Kasumi-1 (cell line): ENCODE measurements at regions not wholly inside any gene's neighbourhood (a gene's known extent, or its start where the extent isn't known, plus 50 kb on each side); places are given as distances from the start of the nearest gene placed in this dataset.

Source experiments
- DNase-seq, 2 experiments: peaks; one replicate each; lab custom pipeline; 2025; lab: John Stamatoyannopoulos, UW

- no peak for DNase-seq
Measured at GRCh38 chr7:17130281-17131059, 168.0 kb upstream of the AHR start.

GRCh38 chr7:17131060-17131345 is 167.4 kb upstream of the AHR start:
- DNase-seq: no peak

GRCh38 chr7:17131983-17132655 is 166.3 kb upstream of the AHR start:
- no peak for DNase-seq

GRCh38 chr7:17132726-17133125 is 165.7 kb upstream of the AHR start:
- DNase-seq: no peak

- no peak for DNase-seq
Measured at GRCh38 chr7:17133977-17134376, 164.5 kb upstream of the AHR start.

- no peak for DNase-seq
Measured at GRCh38 chr7:17134786-17135185, 163.7 kb upstream of the AHR start.

GRCh38 chr7:17136126-17136525 is 162.3 kb upstream of the AHR start:
- no peak for DNase-seq

GRCh38 chr7:17139081-17139480 is 159.4 kb upstream of the AHR start:
- no peak for DNase-seq

GRCh38 chr7:17140406-17140805 is 158.0 kb upstream of the AHR start:
- no peak for DNase-seq

- DNase-seq: no peak
Measured at GRCh38 chr7:17142831-17143541, 155.5 kb upstream of the AHR start.

GRCh38 chr7:17144322-17144721 is 154.1 kb upstream of the AHR start:
- DNase-seq: no peak

- DNase-seq: no peak
Measured at GRCh38 chr7:17146621-17147020, 151.8 kb upstream of the AHR start.

- no peak for DNase-seq
Measured at GRCh38 chr7:17147409-17147808, 151.0 kb upstream of the AHR start.

GRCh38 chr7:17150018-17150417 is 148.4 kb upstream of the AHR start:
- no peak for DNase-seq

- DNase-seq: no peak
Measured at GRCh38 chr7:17152721-17153120, 145.7 kb upstream of the AHR start.

- DNase-seq: no peak
Measured at GRCh38 chr7:17153536-17153935, 144.9 kb upstream of the AHR start.

- no peak for DNase-seq
Measured at GRCh38 chr7:17155529-17155928, 142.9 kb upstream of the AHR start.

GRCh38 chr7:17158261-17158660 is 140.2 kb upstream of the AHR start:
- DNase-seq: no peak

- DNase-seq: no peak
Measured at GRCh38 chr7:17159500-17160037, 138.9 kb upstream of the AHR start.

GRCh38 chr7:17166824-17167379 is 131.6 kb upstream of the AHR start:
- no peak for DNase-seq

GRCh38 chr7:17168416-17168815 is 130.0 kb upstream of the AHR start:
- DNase-seq: no peak

- no peak for DNase-seq
Measured at GRCh38 chr7:17171427-17171826, 127.0 kb upstream of the AHR start.
